ENCODE measurements at regions not wholly inside any gene's neighbourhood (a gene's known extent, or its start where the extent isn't known, plus 50 kb on each side); places are given as distances from the start of the nearest gene placed in this dataset.
"Not testable (repeated sequence)": the region's sequence is repeated elsewhere in the genome, so short reads cannot be mapped to it uniquely, and the experiment has no call there.

- no peak for TF ChIP-seq CTCF (IDR thresholded peaks at IDR 0.05)
- no peak for TF ChIP-seq EP300 (IDR thresholded peaks at IDR 0.05)
- no peak for TF ChIP-seq POLR2A (IDR thresholded peaks at IDR 0.05)
- no peak for DNase-seq
- H3K27me3 ChIP-seq = no peaks in the 10 kb centered on the region
- H3K4me3 ChIP-seq = no peak overlapping the region
- no peaks in the 10 kb centered on the region for H3K9me3 ChIP-seq
- H3K27ac ChIP-seq = no peak overlapping the region
- no peaks in the 10 kb centered on the region for H3K4me1 ChIP-seq (ENCODE audit: insufficient read depth)
- no peaks in the 10 kb centered on the region for H3K36me3 ChIP-seq
- WGBS, 3 donors = 18 to 46% (median 22%) methylated on average over 2 of the region's 2 CpGs
- intact Hi-C loops (cut with DNase I) = no loop called here
These were observed 204.8 kb downstream of the KCNK2 start for GRCh38 chr1:215287362-215287761.

- no peaks in the 10 kb centered on the region for H3K36me3 ChIP-seq
- no peak overlapping the region for H3K4me3 ChIP-seq
- H3K27me3 ChIP-seq = no peaks in the 10 kb centered on the region
- no peaks in the 10 kb centered on the region for H3K9me3 ChIP-seq
- intact Hi-C loops (cut with DNase I) = no loop called here
- no peak for DNase-seq
- TF ChIP-seq EP300 (IDR thresholded peaks at IDR 0.05) (no peak), CTCF (IDR thresholded peaks at IDR 0.05) (no peak), POLR2A (IDR thresholded peaks at IDR 0.05) (no peak)
- H3K4me1 ChIP-seq (ENCODE audit: insufficient read depth) = no peaks in the 10 kb centered on the region
- H3K27ac ChIP-seq = no peak overlapping the region
These were observed 207.5 kb downstream of the KCNK2 start for GRCh38 chr1:215290018-215290417.

- H3K4me1 ChIP-seq (ENCODE audit: insufficient read depth) = no peaks in the 10 kb centered on the region
- intact Hi-C loops (cut with DNase I) = no loop called here
- no peaks in the 10 kb centered on the region for H3K27me3 ChIP-seq
- DNase-seq = no peak
- H3K4me3 ChIP-seq = no peak overlapping the region
- WGBS, 3 donors = 64% methylated on average over 1 of the region's 1 CpG
- no peak overlapping the region for H3K27ac ChIP-seq
- no peaks in the 10 kb centered on the region for H3K36me3 ChIP-seq
- no peak for TF ChIP-seq EP300 (IDR thresholded peaks at IDR 0.05)
- TF ChIP-seq CTCF (IDR thresholded peaks at IDR 0.05) = no peak
- TF ChIP-seq POLR2A (IDR thresholded peaks at IDR 0.05) = no peak
- H3K9me3 ChIP-seq = no peaks in the 10 kb centered on the region
These were observed 210.4 kb downstream of the KCNK2 start for GRCh38 chr1:215292932-215293331.

GRCh38 chr1:215306426-215306825, 223.9 kb downstream of the KCNK2 start:
- Histone ChIP-seq H3K4me3 (no peak overlapping the region), H3K4me1 (ENCODE audit: insufficient read depth) (no peaks in the 10 kb centered on the region), H3K27me3 (no peaks in the 10 kb centered on the region), H3K9me3 (no peaks in the 10 kb centered on the region), H3K36me3 (no peaks in the 10 kb centered on the region), H3K27ac (no peak overlapping the region)
- TF ChIP-seq CTCF (IDR thresholded peaks at IDR 0.05) (no peak), EP300 (IDR thresholded peaks at IDR 0.05) (no peak), POLR2A (IDR thresholded peaks at IDR 0.05) (no peak)
- DNase-seq = no peak
- intact Hi-C loops (cut with DNase I) = no loop called here
- WGBS, 3 donors = 41 to 53% (median 52%) methylated on average over 2 of the region's 2 CpGs

- Histone ChIP-seq H3K4me1 (ENCODE audit: insufficient read depth) (no peaks in the 10 kb centered on the region), H3K4me3 (no peak overlapping the region), H3K27me3 (no peaks in the 10 kb centered on the region), H3K27ac (no peak overlapping the region), H3K36me3 (no peaks in the 10 kb centered on the region), H3K9me3 (no peaks in the 10 kb centered on the region)
- intact Hi-C loops (cut with DNase I) = no loop called here
- TF ChIP-seq POLR2A (IDR thresholded peaks at IDR 0.05) (no peak), EP300 (IDR thresholded peaks at IDR 0.05) (no peak), CTCF (IDR thresholded peaks at IDR 0.05) (no peak)
- no peak for DNase-seq
- WGBS, 3 donors = 37 to 53% (median 43%) methylated on average over 1 of the region's 1 CpG
These were observed 239.3 kb downstream of the KCNK2 start for GRCh38 chr1:215321802-215322201.

GRCh38 chr1:215323992-215324391, 241.5 kb downstream of the KCNK2 start:
- H3K9me3 ChIP-seq; DNase-seq; H3K4me3 ChIP-seq; H3K4me1 ChIP-seq (ENCODE audit: insufficient read depth); H3K27ac ChIP-seq; H3K27me3 ChIP-seq; H3K36me3 ChIP-seq; intact Hi-C loops (cut with DNase I): not testable (repeated sequence)
- WGBS, 3 donors = 60 to 94% (median 93%) methylated on average over 3 of the region's 3 CpGs
